ENCODE measurements at regions not wholly inside any gene's neighbourhood (a gene's known extent, or its start where the extent isn't known, plus 50 kb on each side); places are given as distances from the start of the nearest gene placed in this dataset.

DNA sequence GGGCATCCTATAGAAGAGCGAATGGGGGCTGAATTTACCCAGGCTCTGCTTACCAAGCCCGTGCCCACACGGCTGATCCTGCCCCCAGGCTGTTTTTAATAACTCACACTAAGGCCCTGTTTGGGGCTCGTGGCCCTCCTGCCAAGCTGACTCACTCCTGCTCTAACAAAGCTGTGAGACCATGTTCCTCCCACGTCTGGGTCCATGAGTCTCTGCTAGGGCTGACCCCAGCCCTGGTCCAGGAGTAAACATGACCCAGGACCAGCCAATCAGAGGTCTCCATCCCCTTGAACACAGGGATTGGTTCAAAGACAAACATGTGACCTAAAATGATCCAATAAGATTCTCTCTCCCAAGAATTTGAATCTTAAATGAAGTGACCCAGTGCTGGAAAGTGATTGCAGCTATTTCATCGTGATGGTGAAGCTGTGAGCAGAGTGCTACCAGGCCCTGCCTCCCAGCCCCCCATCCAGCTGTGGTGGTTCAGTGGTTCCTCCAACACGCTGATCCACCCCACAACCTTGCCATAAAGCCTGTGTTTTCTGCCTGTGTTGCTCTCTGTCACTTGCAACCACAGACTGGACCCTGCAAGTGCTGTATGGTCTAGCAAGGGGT is 57.2 kb downstream of the C16orf82 start:
- no peak overlapping the region for H3K4me3 ChIP-seq (ENCODE audit: control insufficient read depth, low read depth, low read length)
- DNase-seq (ENCODE audit: low read depth), result peak; percentile 20
- TF ChIP-seq, protein P1, sequence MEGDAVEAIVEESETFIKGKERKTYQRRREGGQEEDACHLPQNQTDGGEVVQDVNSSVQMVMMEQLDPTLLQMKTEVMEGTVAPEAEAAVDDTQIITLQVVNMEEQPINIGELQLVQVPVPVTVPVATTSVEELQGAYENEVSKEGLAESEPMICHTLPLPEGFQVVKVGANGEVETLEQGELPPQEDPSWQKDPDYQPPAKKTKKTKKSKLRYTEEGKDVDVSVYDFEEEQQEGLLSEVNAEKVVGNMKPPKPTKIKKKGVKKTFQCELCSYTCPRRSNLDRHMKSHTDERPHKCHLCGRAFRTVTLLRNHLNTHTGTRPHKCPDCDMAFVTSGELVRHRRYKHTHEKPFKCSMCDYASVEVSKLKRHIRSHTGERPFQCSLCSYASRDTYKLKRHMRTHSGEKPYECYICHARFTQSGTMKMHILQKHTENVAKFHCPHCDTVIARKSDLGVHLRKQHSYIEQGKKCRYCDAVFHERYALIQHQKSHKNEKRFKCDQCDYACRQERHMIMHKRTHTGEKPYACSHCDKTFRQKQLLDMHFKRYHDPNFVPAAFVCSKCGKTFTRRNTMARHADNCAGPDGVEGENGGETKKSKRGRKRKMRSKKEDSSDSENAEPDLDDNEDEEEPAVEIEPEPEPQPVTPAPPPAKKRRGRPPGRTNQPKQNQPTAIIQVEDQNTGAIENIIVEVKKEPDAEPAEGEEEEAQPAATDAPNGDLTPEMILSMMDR (conservative IDR thresholded peaks at IDR 0.05; ENCODE audit: control insufficient read depth, insufficient read depth, low read depth, low read length), result no peak

DNA sequence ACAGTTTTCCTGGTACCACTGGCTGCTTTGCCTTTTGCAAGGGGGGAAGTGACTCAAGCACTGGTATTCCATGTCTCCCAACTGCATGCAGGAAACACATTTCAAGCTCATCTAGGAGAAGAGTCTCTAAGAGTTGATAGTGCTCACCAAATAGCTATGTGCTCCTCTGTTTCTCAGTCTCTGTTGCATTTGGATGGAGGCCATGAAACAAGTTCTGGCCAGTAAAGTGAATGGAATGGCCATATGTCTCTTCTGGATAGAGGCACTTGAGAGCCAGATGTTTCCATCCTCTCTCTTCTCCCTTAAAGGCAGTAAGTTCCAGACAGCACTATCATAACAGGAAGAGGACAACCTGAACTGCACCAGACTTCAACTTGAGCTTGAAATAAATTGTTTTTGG is 60.6 kb downstream of the C16orf82 start:
- DNase-seq (ENCODE audit: low read depth), result no peak
- H3K4me3 ChIP-seq (ENCODE audit: control insufficient read depth, low read depth, low read length), result no peak overlapping the region
- TF ChIP-seq, protein P1 (conservative IDR thresholded peaks at IDR 0.05; ENCODE audit: control insufficient read depth, insufficient read depth, low read depth, low read length), result no peak

DNA sequence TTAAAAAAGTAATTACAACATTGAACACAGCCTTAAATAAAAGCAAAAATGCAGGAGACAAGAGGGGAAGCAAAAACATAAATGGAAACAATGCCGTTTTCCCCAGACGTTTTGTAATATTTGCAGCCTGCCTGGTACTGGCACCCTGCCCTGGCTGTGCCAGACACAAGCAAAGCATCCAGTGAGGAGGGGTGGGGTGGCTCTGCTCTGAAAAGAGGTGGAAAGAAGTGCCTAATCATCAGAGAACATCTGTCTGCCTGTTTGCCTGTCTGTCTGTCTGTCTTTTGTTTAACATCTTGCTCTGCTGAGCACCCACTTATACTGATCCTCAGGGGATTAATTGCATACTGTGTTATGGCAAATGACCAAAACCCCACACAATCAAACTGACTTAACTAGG is 62.7 kb downstream of the C16orf82 start:
- H3K4me3 ChIP-seq (ENCODE audit: control insufficient read depth, low read depth, low read length), result no peak overlapping the region
- DNase-seq (ENCODE audit: low read depth), result no peak
- TF ChIP-seq, protein P1 (conservative IDR thresholded peaks at IDR 0.05; ENCODE audit: control insufficient read depth, insufficient read depth, low read depth, low read length), result no peak

DNA sequence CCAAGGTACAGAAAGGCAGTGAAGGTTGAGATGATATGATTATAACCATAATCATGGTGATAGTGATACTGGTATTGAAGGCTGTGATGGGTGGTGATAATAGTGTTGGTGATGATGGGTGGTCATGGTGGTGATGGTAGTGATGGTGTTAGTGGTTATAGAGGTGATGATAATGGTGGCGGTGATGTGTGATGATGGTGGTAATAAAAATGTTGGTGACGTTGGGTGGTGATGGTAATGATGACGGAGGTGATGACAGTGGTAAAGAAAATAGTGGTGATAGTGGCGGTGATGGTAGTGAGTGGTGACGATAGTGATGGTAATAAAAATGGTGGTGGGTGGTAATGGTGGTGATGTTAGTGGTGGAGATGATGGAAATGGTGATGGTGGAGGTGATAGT is 65.1 kb upstream of the KDM8 start:
- DNase-seq (ENCODE audit: low read depth), result no peak
- TF ChIP-seq, protein P1 (conservative IDR thresholded peaks at IDR 0.05; ENCODE audit: control insufficient read depth, insufficient read depth, low read depth, low read length), result no peak
- H3K4me3 ChIP-seq (ENCODE audit: control insufficient read depth, low read depth, low read length), result no peak overlapping the region

DNA sequence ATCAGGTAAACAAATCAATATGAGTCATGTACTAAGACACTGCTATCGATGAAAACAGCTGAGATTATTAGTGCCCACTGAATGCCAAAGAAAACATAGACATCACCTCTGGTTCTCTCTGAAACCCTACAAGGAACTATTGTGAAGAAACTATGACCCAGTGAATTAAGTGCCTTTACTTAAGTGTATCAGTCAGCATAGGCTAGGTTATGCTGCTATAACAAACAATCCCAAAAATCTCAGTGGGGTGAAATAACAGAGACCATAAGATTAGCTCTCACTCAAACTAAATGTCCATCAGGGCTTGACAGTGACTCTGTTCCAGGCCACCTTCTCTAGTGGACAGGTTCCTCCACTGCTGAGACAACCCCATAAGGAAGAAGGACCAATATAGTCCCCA is 57.7 kb upstream of the KDM8 start:
- H3K4me3 ChIP-seq (ENCODE audit: control insufficient read depth, low read depth, low read length), result no peak overlapping the region
- TF ChIP-seq, protein P1 (conservative IDR thresholded peaks at IDR 0.05; ENCODE audit: control insufficient read depth, insufficient read depth, low read depth, low read length), result no peak
- no peak for DNase-seq (ENCODE audit: low read depth)

DNA sequence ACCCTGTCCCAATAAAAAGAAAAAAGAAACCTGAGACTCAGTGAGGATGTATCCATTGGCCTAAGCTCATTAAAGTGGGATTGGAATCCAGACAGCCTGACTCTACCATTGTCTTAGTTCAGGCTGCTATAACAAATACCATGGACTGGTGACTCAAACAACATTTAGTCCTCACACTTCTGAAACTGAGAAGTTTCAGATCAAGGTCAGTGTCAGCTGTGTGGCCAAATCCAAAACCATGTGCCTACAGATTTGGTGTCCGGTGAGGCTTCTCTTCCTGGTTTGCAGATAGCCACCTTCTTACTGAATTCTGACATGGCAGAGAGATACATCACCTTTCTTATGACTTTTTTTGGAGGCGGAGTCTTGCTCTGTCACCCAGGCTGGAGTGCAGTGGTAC is 53.3 kb upstream of the KDM8 start:
- H3K4me3 ChIP-seq (ENCODE audit: control insufficient read depth, low read depth, low read length), result no peak overlapping the region
- no peak for DNase-seq (ENCODE audit: low read depth)
- TF ChIP-seq, protein P1 (conservative IDR thresholded peaks at IDR 0.05; ENCODE audit: control insufficient read depth, insufficient read depth, low read depth, low read length), result no peak

DNA sequence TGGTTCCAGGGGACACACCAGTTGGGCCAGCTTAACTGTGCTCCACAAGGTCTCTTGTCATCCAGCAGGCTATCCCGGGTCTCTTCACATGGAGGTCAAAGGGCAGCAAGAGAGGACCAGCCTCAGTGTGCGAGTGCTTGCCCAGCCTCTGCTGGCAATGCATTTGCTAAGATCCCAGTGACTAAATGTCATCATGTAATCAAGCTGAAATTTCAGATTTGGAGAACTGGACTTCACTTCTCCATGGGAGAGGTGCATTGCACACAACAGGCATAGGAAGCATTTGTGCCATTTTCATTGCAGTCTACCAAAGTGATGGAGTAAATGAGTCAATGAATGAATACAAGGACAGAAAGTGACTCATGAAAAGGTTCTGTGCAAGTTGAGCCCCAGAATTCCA is 51.2 kb upstream of the KDM8 start:
- TF ChIP-seq, protein P1 (conservative IDR thresholded peaks at IDR 0.05; ENCODE audit: control insufficient read depth, insufficient read depth, low read depth, low read length), result no peak
- DNase-seq (ENCODE audit: low read depth), result peak; percentile 8

More for the DNA sequence above, 51.2 kb upstream of the KDM8 start:
- H3K4me3 ChIP-seq (ENCODE audit: control insufficient read depth, low read depth, low read length), result no peak overlapping the region
